K562 (cell line): ENCODE measurements at regions not wholly inside any gene's neighbourhood (a gene's known extent, or its start where the extent isn't known, plus 50 kb on each side); places are given as distances from the start of the nearest gene placed in this dataset.

Experiments used
- ATAC-seq: fragments of 200-7000 bp; cut with Tn5 transposase; 3 replicates; pipeline ENCODE4 v1.9.1; 2020; ENCODE audit warnings: moderate library complexity
- BruUV-seq: library from RNA; stranded (reverse); fragments of 400-500 nt; replicated peaks from 2 replicates; lab custom pipeline; 2021; lab: Mats Ljungman, UMichigan
- CTCF ChIA-PET: fragments of 300-600 bp; formaldehyde crosslinking; extraction: SDS; loops from one replicate; lab custom pipeline; 2021; ENCODE audit warnings: low intra/inter-chr PET ratio; lab: Yijun Ruan, JAX
- POLR2A ChIA-PET: fragments of 300-600, 350-650 bp; sonication (Branson Sonifier 250); formaldehyde crosslinking; extraction: SDS; loops from one replicate; lab custom pipeline; 2021; ENCODE audit warnings: antibody characterized with exemption, inconsistent platforms; lab: Yijun Ruan, JAX
- DNase-seq, 4 experiments: peaks; one replicate each; pipeline versions ENCODE4 v3.0.0 to v3.0.0-alpha.2; 2011 to 2018; ENCODE audit warnings: low spot score in 3 of 4, mixed read lengths in 3 of 4; ENCODE audit errors: extremely low read depth in 1 of 4
- FAIRE-seq: peaks from 2 replicates; lab custom pipeline; 2011; peaks lifted over from hg19 to GRCh38; lab: Jason Lieb, UNC
- H2AFZ ChIP-seq: 2 replicates; pipeline ENCODE4 v1.6.0; 2011; ENCODE audit warnings: low read depth, low read length, control low read depth, inconsistent platforms
- H3K27ac ChIP-seq: fragments of 200-600 bp; 3 replicates; pipeline ENCODE4 v1.8.0; 2011; ENCODE audit warnings: low read depth, mild to moderate bottlenecking, control low read depth, inconsistent platforms, low read length, moderate library complexity, mixed read lengths; ENCODE audit errors: extremely low read depth
- H3K27me3 ChIP-seq, 2 experiments: fragments of 300-600 bp in 1 of 2; 2 replicates in 1 of 2; 3 replicates in 1 of 2; pipeline versions ENCODE4 v1.6.0 to v1.8.0; 2011; ENCODE audit warnings: inconsistent platforms in 2 of 2, low read length in 2 of 2, mild to moderate bottlenecking in 1 of 2, mixed read lengths in 1 of 2, moderate library complexity in 1 of 2; ENCODE audit not compliant: control insufficient read depth in 2 of 2, insufficient read depth in 2 of 2
- H3K36me3 ChIP-seq: fragments of 300-600 bp; 3 replicates; pipeline ENCODE4 v1.8.0; 2011; ENCODE audit warnings: mild to moderate bottlenecking, low read length, inconsistent platforms; ENCODE audit not compliant: control insufficient read depth, insufficient read depth
- H3K4me1 ChIP-seq, 2 experiments: fragments of 200-600 bp in 1 of 2; replicated peaks in 1 of 2; 2 replicates in 1 of 2; 3 replicates in 1 of 2; pipeline versions ENCODE4 v1.5.1 to v1.8.0; 2011; ENCODE audit warnings: inconsistent platforms in 2 of 2, low read length in 2 of 2, mild to moderate bottlenecking in 1 of 2, mixed read lengths in 1 of 2, moderate library complexity in 1 of 2; ENCODE audit not compliant: control insufficient read depth in 2 of 2, insufficient read depth in 2 of 2
- H3K4me2 ChIP-seq: 2 replicates; pipeline ENCODE4 v1.6.1; 2011; ENCODE audit warnings: low read length, control low read depth, inconsistent platforms, mixed read lengths; ENCODE audit not compliant: insufficient read depth
- H3K4me3 ChIP-seq: fragments of 200-600 bp; sonication (generic), shearing (Covaris generic); 2 replicates; pipeline ENCODE4 v1.5.1; 2016; ENCODE audit warnings: control low read depth, inconsistent platforms
- H3K79me2 ChIP-seq: fragments of 200-600 bp; 3 replicates; pipeline ENCODE4 v1.8.0; 2011; ENCODE audit warnings: low read length, inconsistent platforms; ENCODE audit not compliant: control insufficient read depth, insufficient read depth
- H3K9ac ChIP-seq, 2 experiments: 2 replicates each; pipeline versions ENCODE4 v1.6.0 to v1.6.1; 2011; ENCODE audit warnings: low read depth in 2 of 2, low read length in 2 of 2, control low read depth in 1 of 2, inconsistent platforms in 1 of 2, mild to moderate bottlenecking in 1 of 2, mixed read lengths in 1 of 2; ENCODE audit not compliant: insufficient read depth in 1 of 2
- H3K9me1 ChIP-seq: one replicate; pipeline ENCODE4 v1.6.0; 2011; ENCODE audit warnings: inconsistent platforms, mild to moderate bottlenecking, low read length, moderate library complexity; ENCODE audit not compliant: control insufficient read depth, insufficient read depth
- H3K9me3 ChIP-seq: replicated peaks from 2 replicates; pipeline ENCODE4 v1.5.1; 2011; ENCODE audit warnings: low read depth, low read length, inconsistent platforms; ENCODE audit not compliant: control insufficient read depth, insufficient read depth
- H4K20me1 ChIP-seq: replicated peaks from 2 replicates; pipeline ENCODE4 v1.6.1; 2011; ENCODE audit warnings: low read length, inconsistent platforms, mixed read lengths; ENCODE audit not compliant: control insufficient read depth, insufficient read depth
- CBX5 ChIP-seq: IDR thresholded peaks from 2 replicates; pipeline ENCODE4 v1.6.1; 2014; ENCODE audit warnings: low read depth, borderline replicate concordance
- KLF1 ChIP-seq: fragments of 450-650 bp; IDR thresholded peaks from 2 replicates; pipeline ENCODE4 v1.6.1; 2016; ENCODE audit warnings: missing genetic modification characterization, missing compliant biosample characterization
- NR3C1 ChIP-seq: sonication (generic); formaldehyde crosslinking; IDR thresholded peaks from 2 replicates; pipeline ENCODE4 v1.8.1; 2022; ENCODE audit warnings: missing genetic modification reagents
- PRMT5 ChIP-seq: sonication (generic); formaldehyde crosslinking; IDR thresholded peaks from 2 replicates; pipeline ENCODE4 v1.5.0; 2020; ENCODE audit warnings: missing genetic modification reagents
- RUNX1 ChIP-seq: sonication (generic); IDR thresholded peaks from 2 replicates; pipeline ENCODE4 v1.6.1; 2016; ENCODE audit warnings: antibody characterized with exemption, low read depth
- SRSF1 ChIP-seq: fragments of 200-400 bp; formaldehyde crosslinking; IDR thresholded peaks from 2 replicates; pipeline ENCODE4 v1.6.1; 2017; ENCODE audit warnings: mild to moderate bottlenecking, low read depth, low read length, moderate library complexity
- TARDBP ChIP-seq: fragments of 450-650 bp; IDR thresholded peaks from 2 replicates; pipeline ENCODE4 v1.6.1; 2016
- ZC3H8 ChIP-seq: fragments of 450-650 bp; IDR thresholded peaks from 2 replicates; pipeline ENCODE4 v1.6.1; 2017
- ZNF253 ChIP-seq: fragments of 250-450 bp; sonication (Bioruptor Pico); conservative IDR thresholded peaks from 2 replicates; pipeline ENCODE4 v1.6.1; 2021; ENCODE audit warnings: mild to moderate bottlenecking
- ZNF717 ChIP-seq: fragments of 250-450 bp; sonication (Bioruptor Pico); IDR thresholded peaks from 2 replicates; pipeline ENCODE4 v1.5.0; 2021
- WGBS: fragments of 100-300 bp; shearing (Covaris generic); methylation state at CpG from one replicate; pipeline ENCODE4 v1.1.6; 2016; ENCODE audit warnings: low coverage, mixed read lengths; ENCODE audit not compliant: insufficient coverage; ENCODE audit errors: missing lambda C conversion rate; 5-methylcytosine and 5-hydroxymethylcytosine counted together
- in situ Hi-C: fragments of 300-500 bp; cut with MboI; formaldehyde crosslinking; loops from 4 replicates; pipeline ENCODE4 v1.15.0; 2018; ENCODE audit warnings: inconsistent platforms, mixed read lengths
- intact Hi-C: fragments of 100-400 bp; cut with micrococcal nuclease; formaldehyde crosslinking; loops from 2 replicates; pipeline ENCODE4 v1.14.2; 2022
- TF ChIP-seq, protein P1 (sequence below): conservative IDR thresholded peaks from 2 replicates; pipeline ENCODE4 v1.6.1; 2011; ENCODE audit warnings: low read depth, mild to moderate bottlenecking, low read length; ENCODE audit not compliant: control insufficient read depth
- TF ChIP-seq, protein P2 (sequence below): fragments of 250-450 bp; sonication (Bioruptor Pico); IDR thresholded peaks from 2 replicates; pipeline ENCODE4 v1.8.0; 2022; ENCODE audit warnings: moderate library complexity, mild to moderate bottlenecking, inconsistent platforms
- TF ChIP-seq, protein P3 (sequence below): fragments of 450-650 bp; IDR thresholded peaks from 2 replicates; pipeline ENCODE4 v1.6.1; 2016; ENCODE audit warnings: low read depth, mild to moderate bottlenecking, moderate library complexity
- TF ChIP-seq, protein P4 (sequence below): fragments of 450-650 bp; IDR thresholded peaks from 2 replicates; pipeline ENCODE4 v1.6.1; 2017; ENCODE audit warnings: antibody characterized with exemption, mild to moderate bottlenecking
- TF ChIP-seq, protein P5 (sequence below): fragments of 450-650 bp; formaldehyde crosslinking; IDR thresholded peaks from 2 replicates; pipeline ENCODE4 v1.4.0; 2020; ENCODE audit warnings: mild to moderate bottlenecking, moderate library complexity

DNA sequence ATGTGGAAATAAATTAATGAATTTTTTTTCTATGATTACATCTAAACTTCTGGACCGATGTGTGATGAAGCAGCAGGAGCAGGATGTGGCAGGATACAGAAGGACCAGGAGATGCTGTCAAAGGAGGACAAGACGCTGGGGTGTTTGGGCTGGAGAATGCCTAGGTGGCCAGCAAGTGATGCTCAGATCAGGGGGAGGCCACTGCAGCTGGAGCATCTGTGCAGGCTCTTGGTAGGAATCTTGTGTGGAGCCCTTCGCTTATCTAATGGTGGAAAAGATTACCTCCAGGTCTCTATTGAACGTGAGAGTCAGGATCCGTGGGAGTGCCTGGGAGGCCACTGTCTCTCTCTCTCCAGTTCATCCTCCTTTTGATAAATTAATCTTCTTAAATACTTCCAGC, 79.8 kb downstream of the MRPL36 start:
- no TSS peak for BruUV-seq
- ATAC-seq (no peak), DNase-seq (no peak), FAIRE-seq (no peak)
- no peaks in the 10 kb centered on the region for H4K20me1 ChIP-seq
- H3K27ac ChIP-seq = no peak overlapping the region
- H3K9me3 ChIP-seq = peaks cover 4% of the 10 kb centered on the region; the same call in 1 of the 2 replicates
- WGBS = 5% methylated on average over 5 of the region's 5 CpGs
- ChIA-PET CTCF (no interaction called here), POLR2A (no interaction called here)
- intact Hi-C loops = loop anchor here (10.0 kb wide), 1 partner anchor 45 kb away; no protein-coding TSS in a partner anchor
- H3K36me3 ChIP-seq = no peaks in the 10 kb centered on the region
- H3K27me3 ChIP-seq = peaks cover 6 to 19% of the 10 kb centered on the region in 2 experiments; a peak in 3 of 5 replicates
- H3K4me2 ChIP-seq = no peak overlapping the region
- H3K9ac ChIP-seq = no peak overlapping the region
- H3K4me1 ChIP-seq = peaks cover 0 to 5% of the 10 kb centered on the region in 2 experiments; a peak in 1 of 5 replicates
- H2AFZ ChIP-seq = no peak overlapping the region
- no peaks in the 10 kb centered on the region for H3K79me2 ChIP-seq
- in situ Hi-C loops = no loop called here
- H3K4me3 ChIP-seq = no peak overlapping the region
- H3K9me1 ChIP-seq = no peaks in the 10 kb centered on the region
- TF ChIP-seq, protein P1, sequence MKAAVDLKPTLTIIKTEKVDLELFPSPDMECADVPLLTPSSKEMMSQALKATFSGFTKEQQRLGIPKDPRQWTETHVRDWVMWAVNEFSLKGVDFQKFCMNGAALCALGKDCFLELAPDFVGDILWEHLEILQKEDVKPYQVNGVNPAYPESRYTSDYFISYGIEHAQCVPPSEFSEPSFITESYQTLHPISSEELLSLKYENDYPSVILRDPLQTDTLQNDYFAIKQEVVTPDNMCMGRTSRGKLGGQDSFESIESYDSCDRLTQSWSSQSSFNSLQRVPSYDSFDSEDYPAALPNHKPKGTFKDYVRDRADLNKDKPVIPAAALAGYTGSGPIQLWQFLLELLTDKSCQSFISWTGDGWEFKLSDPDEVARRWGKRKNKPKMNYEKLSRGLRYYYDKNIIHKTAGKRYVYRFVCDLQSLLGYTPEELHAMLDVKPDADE = no peak
- no peak for TF ChIP-seq ZNF253
- TF ChIP-seq, protein P2, sequence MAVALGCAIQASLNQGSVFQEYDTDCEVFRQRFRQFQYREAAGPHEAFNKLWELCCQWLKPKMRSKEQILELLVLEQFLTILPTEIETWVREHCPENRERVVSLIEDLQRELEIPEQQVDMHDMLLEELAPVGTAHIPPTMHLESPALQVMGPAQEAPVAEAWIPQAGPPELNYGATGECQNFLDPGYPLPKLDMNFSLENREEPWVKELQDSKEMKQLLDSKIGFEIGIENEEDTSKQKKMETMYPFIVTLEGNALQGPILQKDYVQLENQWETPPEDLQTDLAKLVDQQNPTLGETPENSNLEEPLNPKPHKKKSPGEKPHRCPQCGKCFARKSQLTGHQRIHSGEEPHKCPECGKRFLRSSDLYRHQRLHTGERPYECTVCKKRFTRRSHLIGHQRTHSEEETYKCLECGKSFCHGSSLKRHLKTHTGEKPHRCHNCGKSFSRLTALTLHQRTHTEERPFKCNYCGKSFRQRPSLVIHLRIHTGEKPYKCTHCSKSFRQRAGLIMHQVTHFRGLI (CRISPR knock-in tag) = no peak
- no peak for TF ChIP-seq NR3C1
- TF ChIP-seq ZNF717 (CRISPR knock-in tag) = no peak
- TF ChIP-seq, protein P3, sequence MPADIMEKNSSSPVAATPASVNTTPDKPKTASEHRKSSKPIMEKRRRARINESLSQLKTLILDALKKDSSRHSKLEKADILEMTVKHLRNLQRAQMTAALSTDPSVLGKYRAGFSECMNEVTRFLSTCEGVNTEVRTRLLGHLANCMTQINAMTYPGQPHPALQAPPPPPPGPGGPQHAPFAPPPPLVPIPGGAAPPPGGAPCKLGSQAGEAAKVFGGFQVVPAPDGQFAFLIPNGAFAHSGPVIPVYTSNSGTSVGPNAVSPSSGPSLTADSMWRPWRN = no peak
- TF ChIP-seq SRSF1 = no peak
- TF ChIP-seq ZC3H8 = no peak
- no peak for TF ChIP-seq CBX5
- TF ChIP-seq, protein P4, sequence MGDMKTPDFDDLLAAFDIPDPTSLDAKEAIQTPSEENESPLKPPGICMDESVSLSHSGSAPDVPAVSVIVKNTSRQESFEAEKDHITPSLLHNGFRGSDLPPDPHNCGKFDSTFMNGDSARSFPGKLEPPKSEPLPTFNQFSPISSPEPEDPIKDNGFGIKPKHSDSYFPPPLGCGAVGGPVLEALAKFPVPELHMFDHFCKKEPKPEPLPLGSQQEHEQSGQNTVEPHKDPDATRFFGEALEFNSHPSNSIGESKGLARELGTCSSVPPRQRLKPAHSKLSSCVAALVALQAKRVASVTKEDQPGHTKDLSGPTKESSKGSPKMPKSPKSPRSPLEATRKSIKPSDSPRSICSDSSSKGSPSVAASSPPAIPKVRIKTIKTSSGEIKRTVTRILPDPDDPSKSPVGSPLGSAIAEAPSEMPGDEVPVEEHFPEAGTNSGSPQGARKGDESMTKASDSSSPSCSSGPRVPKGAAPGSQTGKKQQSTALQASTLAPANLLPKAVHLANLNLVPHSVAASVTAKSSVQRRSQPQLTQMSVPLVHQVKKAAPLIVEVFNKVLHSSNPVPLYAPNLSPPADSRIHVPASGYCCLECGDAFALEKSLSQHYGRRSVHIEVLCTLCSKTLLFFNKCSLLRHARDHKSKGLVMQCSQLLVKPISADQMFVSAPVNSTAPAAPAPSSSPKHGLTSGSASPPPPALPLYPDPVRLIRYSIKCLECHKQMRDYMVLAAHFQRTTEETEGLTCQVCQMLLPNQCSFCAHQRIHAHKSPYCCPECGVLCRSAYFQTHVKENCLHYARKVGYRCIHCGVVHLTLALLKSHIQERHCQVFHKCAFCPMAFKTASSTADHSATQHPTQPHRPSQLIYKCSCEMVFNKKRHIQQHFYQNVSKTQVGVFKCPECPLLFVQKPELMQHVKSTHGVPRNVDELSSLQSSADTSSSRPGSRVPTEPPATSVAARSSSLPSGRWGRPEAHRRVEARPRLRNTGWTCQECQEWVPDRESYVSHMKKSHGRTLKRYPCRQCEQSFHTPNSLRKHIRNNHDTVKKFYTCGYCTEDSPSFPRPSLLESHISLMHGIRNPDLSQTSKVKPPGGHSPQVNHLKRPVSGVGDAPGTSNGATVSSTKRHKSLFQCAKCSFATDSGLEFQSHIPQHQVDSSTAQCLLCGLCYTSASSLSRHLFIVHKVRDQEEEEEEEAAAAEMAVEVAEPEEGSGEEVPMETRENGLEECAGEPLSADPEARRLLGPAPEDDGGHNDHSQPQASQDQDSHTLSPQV = no peak
- TF ChIP-seq RUNX1 = no peak
- no peak for TF ChIP-seq PRMT5 (CRISPR knock-in tag)
- no peak for TF ChIP-seq TARDBP
- TF ChIP-seq, protein P5, sequence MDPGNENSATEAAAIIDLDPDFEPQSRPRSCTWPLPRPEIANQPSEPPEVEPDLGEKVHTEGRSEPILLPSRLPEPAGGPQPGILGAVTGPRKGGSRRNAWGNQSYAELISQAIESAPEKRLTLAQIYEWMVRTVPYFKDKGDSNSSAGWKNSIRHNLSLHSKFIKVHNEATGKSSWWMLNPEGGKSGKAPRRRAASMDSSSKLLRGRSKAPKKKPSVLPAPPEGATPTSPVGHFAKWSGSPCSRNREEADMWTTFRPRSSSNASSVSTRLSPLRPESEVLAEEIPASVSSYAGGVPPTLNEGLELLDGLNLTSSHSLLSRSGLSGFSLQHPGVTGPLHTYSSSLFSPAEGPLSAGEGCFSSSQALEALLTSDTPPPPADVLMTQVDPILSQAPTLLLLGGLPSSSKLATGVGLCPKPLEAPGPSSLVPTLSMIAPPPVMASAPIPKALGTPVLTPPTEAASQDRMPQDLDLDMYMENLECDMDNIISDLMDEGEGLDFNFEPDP = no peak
- no peak for TF ChIP-seq KLF1 (tag)
